ENCODE measurements at regions not wholly inside any gene's neighbourhood (a gene's known extent, or its start where the extent isn't known, plus 50 kb on each side); places are given as distances from the start of the nearest gene placed in this dataset.

DNA sequence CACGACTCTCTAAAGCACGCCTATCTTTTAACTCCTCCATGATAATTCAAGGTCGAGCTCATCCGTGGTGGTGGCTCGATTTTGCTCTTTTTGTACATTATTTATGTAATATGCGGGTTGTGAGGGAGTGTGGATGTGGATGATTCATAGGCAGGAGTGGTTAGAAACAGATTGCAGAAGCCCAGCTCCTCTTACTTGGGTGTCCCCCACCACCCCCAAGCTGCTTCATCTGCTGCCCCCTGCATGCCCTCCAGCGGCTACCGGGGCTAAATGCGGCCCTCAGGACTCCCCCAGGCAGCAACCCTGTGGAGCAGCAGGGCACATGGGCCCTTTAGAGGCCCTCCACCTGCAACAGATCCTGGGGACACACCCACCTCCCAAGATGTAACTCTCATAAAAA lies 111.5 kb upstream of the SELENOK start:
- Histone ChIP-seq H4K8ac (ENCODE audit: extremely low read depth, insufficient read depth, low read length) (no peak overlapping the region), H3K23ac (ENCODE audit: insufficient read length) (no peak overlapping the region), H3K79me1 (ENCODE audit: low read depth, low read length) (no peaks in the 10 kb centered on the region), H4K91ac (replicated peaks; ENCODE audit: insufficient read length, low read length) (no peak overlapping the region), H2BK20ac (ENCODE audit: low read length) (no peak overlapping the region), H3K4ac (replicated peaks; ENCODE audit: insufficient read length, low read depth, low read length) (no peak overlapping the region), H4K20me1 (replicated peaks in 1 of 2; ENCODE audit: control insufficient read depth in 1 of 2, insufficient read depth in 2 of 2, low read length in 2 of 2) (no peaks in the 10 kb centered on the region), H2AFZ (ENCODE audit: low read length) (no peak overlapping the region), H3K9me3 (ENCODE audit: insufficient read depth in 2 of 2, low read depth in 1 of 2, low read length in 1 of 2) (no peaks in the 10 kb centered on the region), H3K27me3 (replicated peaks in 1 of 4; ENCODE audit: control insufficient read depth in 3 of 4, extremely low read depth in 1 of 4, insufficient read depth in 3 of 4, low read length in 3 of 4) (no peaks in the 10 kb centered on the region), H2BK5ac (ENCODE audit: low read depth, low read length) (no peak overlapping the region), H3K4me1 (replicated peaks in 1 of 4; ENCODE audit: control insufficient read depth in 3 of 4, insufficient read depth in 4 of 4, low read length in 3 of 4) (no peaks in the 10 kb centered on the region), H2BK12ac (ENCODE audit: low read depth, low read length) (no peak overlapping the region), H3K4me2 (ENCODE audit: insufficient read depth in 1 of 2, low read depth in 2 of 2, low read length in 2 of 2) (no peak overlapping the region), H3K14ac (ENCODE audit: insufficient read length) (no peak overlapping the region), H3K36me3 (ENCODE audit: control insufficient read depth in 2 of 4, insufficient read depth in 4 of 4, low read length in 3 of 4) (no peaks in the 10 kb centered on the region), H2AK5ac (ENCODE audit: low read depth, low read length) (no peak overlapping the region), H3K27ac (ENCODE audit: low read depth, low read length) (no peak overlapping the region), H2BK120ac (replicated peaks; ENCODE audit: low read depth, low read length) (no peak overlapping the region), H2BK15ac (ENCODE audit: low read length) (no peak overlapping the region), H3K4me3 (ENCODE audit: extremely low read depth in 1 of 4, insufficient read depth in 2 of 4, low read depth in 3 of 4, low read length in 4 of 4) (no peak overlapping the region), H4K5ac (ENCODE audit: insufficient read length, low read depth, low read length) (no peak overlapping the region), H3K18ac (ENCODE audit: extremely low read depth, low read length) (no peak overlapping the region), H3K9ac (replicated peaks in 1 of 4; ENCODE audit: extremely low read depth in 1 of 4, low read depth in 3 of 4, low read length in 3 of 4) (no peak overlapping the region), H3K23me2 (ENCODE audit: low read depth, low read length) (no peaks in the 10 kb centered on the region), H3K56ac (replicated peaks; ENCODE audit: insufficient read length, low read depth, low read length) (no peak overlapping the region), H3K79me2 (ENCODE audit: control insufficient read depth in 1 of 2, insufficient read depth in 2 of 2, low read length in 2 of 2) (no peaks in the 10 kb centered on the region)
- FAIRE-seq (no peak), DNase-seq (ENCODE audit: low read depth in 1 of 2, low spot score in 2 of 2) (no peak)
- ChIA-PET CTCF (ENCODE audit: partially characterized antibody) (interaction anchor here (1.2 to 3.8 kb wide), 4 partner anchors 12 to 64 kb away, joined by 3 to 18 read pairs (median 8); no protein-coding TSS in a partner anchor), POLR2A (ENCODE audit: partially characterized antibody) (no interaction called here)
- TF ChIP-seq BCL11A (IDR thresholded peaks at IDR 0.05; ENCODE audit: low read depth in 2 of 2, low read length in 2 of 2) (no peak), EGR1 (IDR thresholded peaks at IDR 0.05; ENCODE audit: borderline replicate concordance, low read depth, low read length) (no peak), POU5F1 (IDR thresholded peaks at IDR 0.05; ENCODE audit: low read depth, low read length) (no peak), TCF12 (IDR thresholded peaks at IDR 0.05; ENCODE audit: low read depth, low read length) (no peak)
- 89% methylated on average over 9 of the region's 9 CpGs; no CpG with 5 or more reads in 1 of the 2 experiments for WGBS, 2 experiments (ENCODE audit: extremely low coverage in 1 of 2, insufficient coverage in 1 of 2, insufficient read length in 1 of 2, insufficient replicate concordance in 2 of 2, low coverage in 1 of 2, low lambda C conversion rate in 2 of 2, missing lambda C conversion rate in 1 of 2)

All from H1 (cell line).